HG03571 (cell line): ENCODE measurements at regions not wholly inside any gene's neighbourhood (a gene's known extent, or its start where the extent isn't known, plus 50 kb on each side); places are given as distances from the start of the nearest gene placed in this dataset.

Experiments
- ATAC-seq: cut with Tn5 transposase; IDR thresholded peaks from one replicate; pipeline ENCODE4 v1.9.1; 2021; ENCODE audit not compliant: unreplicated experiment

GRCh38 chr13:53143757-53144339 is 115.2 kb downstream of the OLFM4 start:
- no peak for ATAC-seq

- no peak for ATAC-seq
Measured at GRCh38 chr13:53144826-53145225, 116.2 kb downstream of the OLFM4 start.

GRCh38 chr13:53150568-53150967 is 122.0 kb downstream of the OLFM4 start:
- no peak for ATAC-seq

GRCh38 chr13:53151336-53152056 is 122.9 kb downstream of the OLFM4 start:
- peak; percentile 94 for ATAC-seq

- ATAC-seq: no peak
Measured at GRCh38 chr13:53152057-53152421, 123.4 kb downstream of the OLFM4 start.

- ATAC-seq: no peak
Measured at GRCh38 chr13:53158201-53158600, 129.6 kb downstream of the OLFM4 start.

- ATAC-seq: no peak
Measured at GRCh38 chr13:53159431-53159830, 130.8 kb downstream of the OLFM4 start.

GRCh38 chr13:53160211-53160610 is 131.6 kb downstream of the OLFM4 start:
- no peak for ATAC-seq

GRCh38 chr13:53161251-53161650 is 132.6 kb downstream of the OLFM4 start:
- ATAC-seq: no peak

- ATAC-seq: no peak
Measured at GRCh38 chr13:53165261-53165660, 136.6 kb downstream of the OLFM4 start.

- no peak for ATAC-seq
Measured at GRCh38 chr13:53167561-53167960, 138.9 kb downstream of the OLFM4 start.

GRCh38 chr13:53170910-53171309 is 142.3 kb downstream of the OLFM4 start:
- ATAC-seq: no peak

GRCh38 chr13:53174545-53174944 is 145.9 kb downstream of the OLFM4 start:
- no peak for ATAC-seq

- ATAC-seq: no peak
Measured at GRCh38 chr13:53180684-53181083, 152.1 kb downstream of the OLFM4 start.

GRCh38 chr13:53182724-53183123 is 154.1 kb downstream of the OLFM4 start:
- ATAC-seq: no peak

GRCh38 chr13:53188120-53188519 is 159.5 kb downstream of the OLFM4 start:
- ATAC-seq: no peak

GRCh38 chr13:53189162-53189561 is 160.5 kb downstream of the OLFM4 start:
- ATAC-seq: no peak

- ATAC-seq: no peak
Measured at GRCh38 chr13:53191091-53191490, 162.5 kb downstream of the OLFM4 start.

- ATAC-seq: no peak
Measured at GRCh38 chr13:53197424-53197823, 168.8 kb downstream of the OLFM4 start.

- no peak for ATAC-seq
Measured at GRCh38 chr13:53198017-53198416, 169.4 kb downstream of the OLFM4 start.

- no peak for ATAC-seq
Measured at GRCh38 chr13:53198736-53199135, 170.1 kb downstream of the OLFM4 start.

GRCh38 chr13:53200075-53200474 is 171.5 kb downstream of the OLFM4 start:
- no peak for ATAC-seq
